ENCODE measurements at regions not wholly inside any gene's neighbourhood (a gene's known extent, or its start where the extent isn't known, plus 50 kb on each side); places are given as distances from the start of the nearest gene placed in this dataset.
A peak's percentile ranks its signal among the peaks of the same experiment; 100 is the strongest.

GRCh38 chr14:54316652-54317051 lies 80.2 kb upstream of the CDKN3 start:
- H3K27me3 ChIP-seq (ENCODE audit: insufficient read depth, low read length): no peaks in the 10 kb centered on the region
- no peak overlapping the region for H3K9ac ChIP-seq (ENCODE audit: low read depth, low read length)
- H3K4me1 ChIP-seq (ENCODE audit: insufficient read depth, low read length): no peaks in the 10 kb centered on the region; the same call in 1 of the 2 replicates
- no peak overlapping the region for H3K4me3 ChIP-seq (ENCODE audit: low read length)
- WGBS: 91% methylated on average over 10 of the region's 10 CpGs
- no peak overlapping the region for H3K27ac ChIP-seq (ENCODE audit: low read depth, low read length)
- H3K9me3 ChIP-seq (ENCODE audit: insufficient read depth, low read depth, low read length): no peaks in the 10 kb centered on the region
- H3K36me3 ChIP-seq (ENCODE audit: insufficient read depth, low read length): no peaks in the 10 kb centered on the region

- no peaks in the 10 kb centered on the region for H3K36me3 ChIP-seq (ENCODE audit: insufficient read depth, low read length)
- no peaks in the 10 kb centered on the region for H3K4me1 ChIP-seq (ENCODE audit: insufficient read depth, low read length)
- 89% methylated on average over 4 of the region's 4 CpGs for WGBS
- no peaks in the 10 kb centered on the region for H3K9me3 ChIP-seq (ENCODE audit: insufficient read depth, low read depth, low read length)
- H3K4me3 ChIP-seq (ENCODE audit: low read length): no peak overlapping the region
- no peaks in the 10 kb centered on the region for H3K27me3 ChIP-seq (ENCODE audit: insufficient read depth, low read length)
- no peak overlapping the region for H3K27ac ChIP-seq (ENCODE audit: low read depth, low read length)
- no peak overlapping the region for H3K9ac ChIP-seq (ENCODE audit: low read depth, low read length)
These were observed 79.4 kb upstream of the CDKN3 start for GRCh38 chr14:54317391-54317790.

DNA sequence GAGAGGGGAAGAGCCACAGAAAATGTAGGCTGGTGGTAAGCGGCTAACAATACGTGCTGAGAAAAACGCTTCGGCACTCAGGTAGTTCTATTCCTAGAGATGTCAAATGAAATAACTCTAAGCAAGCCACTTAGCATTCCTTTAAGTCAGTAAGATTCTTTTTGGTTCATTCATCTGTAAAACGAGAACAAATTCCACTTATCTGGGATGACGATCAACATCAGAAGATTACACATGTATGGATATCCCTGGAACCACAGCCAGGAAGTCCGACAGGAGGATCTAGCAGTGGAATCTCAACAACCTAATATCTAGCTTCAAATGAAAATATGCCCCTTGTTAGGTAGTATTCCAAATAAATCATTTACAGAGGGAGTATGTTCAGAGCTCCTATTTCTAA lies 74.6 kb upstream of the CDKN3 start:
- no peaks in the 10 kb centered on the region for H3K27me3 ChIP-seq (ENCODE audit: insufficient read depth, low read length)
- H3K4me1 ChIP-seq (ENCODE audit: insufficient read depth, low read length): no peaks in the 10 kb centered on the region
- no peak overlapping the region for H3K27ac ChIP-seq (ENCODE audit: low read depth, low read length)
- no peak overlapping the region for H3K9ac ChIP-seq (ENCODE audit: low read depth, low read length)
- 89% methylated on average over 7 of the region's 7 CpGs for WGBS
- no peak overlapping the region for H3K4me3 ChIP-seq (ENCODE audit: low read length)
- no peaks in the 10 kb centered on the region for H3K9me3 ChIP-seq (ENCODE audit: insufficient read depth, low read depth, low read length)
- no peaks in the 10 kb centered on the region for H3K36me3 ChIP-seq (ENCODE audit: insufficient read depth, low read length)

- Histone ChIP-seq H3K4me1 (ENCODE audit: insufficient read depth, low read length) (no peaks in the 10 kb centered on the region), H3K9me3 (ENCODE audit: insufficient read depth, low read depth, low read length) (no peaks in the 10 kb centered on the region), H3K27me3 (ENCODE audit: insufficient read depth, low read length) (no peaks in the 10 kb centered on the region), H3K36me3 (ENCODE audit: insufficient read depth, low read length) (no peaks in the 10 kb centered on the region), H3K4me3 (ENCODE audit: low read length) (no peak overlapping the region), H3K9ac (ENCODE audit: low read depth, low read length) (no peak overlapping the region), H3K27ac (ENCODE audit: low read depth, low read length) (no peak overlapping the region)
- 93% methylated on average over 5 of the region's 5 CpGs for WGBS
These were observed 74.0 kb upstream of the CDKN3 start for GRCh38 chr14:54322701-54323337.

GRCh38 chr14:54325766-54326165 lies 71.0 kb upstream of the CDKN3 start:
- H3K4me1 ChIP-seq (ENCODE audit: insufficient read depth, low read length): peaks cover 7% of the 10 kb centered on the region; the same call in 1 of the 2 replicates
- H3K27ac ChIP-seq (ENCODE audit: low read depth, low read length): no peak overlapping the region
- H3K36me3 ChIP-seq (ENCODE audit: insufficient read depth, low read length): no peaks in the 10 kb centered on the region
- H3K4me3 ChIP-seq (ENCODE audit: low read length): no peak overlapping the region
- H3K27me3 ChIP-seq (ENCODE audit: insufficient read depth, low read length): no peaks in the 10 kb centered on the region
- no peaks in the 10 kb centered on the region for H3K9me3 ChIP-seq (ENCODE audit: insufficient read depth, low read depth, low read length)
- 89% methylated on average over 1 of the region's 1 CpG for WGBS
- no peak overlapping the region for H3K9ac ChIP-seq (ENCODE audit: low read depth, low read length)

- Histone ChIP-seq H3K27ac (ENCODE audit: low read depth, low read length) (no peak overlapping the region), H3K4me3 (ENCODE audit: low read length) (no peak overlapping the region), H3K36me3 (ENCODE audit: insufficient read depth, low read length) (no peaks in the 10 kb centered on the region), H3K27me3 (ENCODE audit: insufficient read depth, low read length) (no peaks in the 10 kb centered on the region), H3K4me1 (ENCODE audit: insufficient read depth, low read length) (peaks cover 7% of the 10 kb centered on the region; the same call in 1 of the 2 replicates), H3K9ac (ENCODE audit: low read depth, low read length) (peak overlapping the region; percentile 16; the same call in 1 of the 2 replicates), H3K9me3 (ENCODE audit: insufficient read depth, low read depth, low read length) (no peaks in the 10 kb centered on the region)
- WGBS: 31% methylated on average over 11 of the region's 11 CpGs
These were observed 67.6 kb upstream of the CDKN3 start for GRCh38 chr14:54329082-54329695.

DNA sequence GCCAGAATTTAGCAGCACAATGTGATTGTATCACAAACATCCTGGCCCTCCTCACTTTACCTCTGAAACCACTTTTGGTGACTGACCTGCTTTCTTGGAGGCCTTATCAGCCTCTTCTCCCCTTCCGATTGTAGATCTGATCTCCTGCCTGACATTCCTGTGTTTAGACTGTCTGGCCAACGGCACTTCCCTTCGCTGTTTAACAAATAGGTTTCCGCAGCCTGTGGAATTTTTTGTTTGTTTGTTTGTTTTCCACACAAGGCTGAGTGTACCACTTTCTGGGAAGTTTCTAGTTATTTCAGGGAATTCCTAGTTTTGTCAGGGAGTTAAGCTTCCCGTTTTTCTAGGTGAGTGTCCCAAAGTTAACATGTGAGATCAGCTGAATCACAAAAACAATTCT lies 65.9 kb upstream of the CDKN3 start:
- H3K9ac ChIP-seq (ENCODE audit: low read depth, low read length): no peak overlapping the region
- no peak overlapping the region for H3K4me3 ChIP-seq (ENCODE audit: low read length)
- H3K27me3 ChIP-seq (ENCODE audit: insufficient read depth, low read length): no peaks in the 10 kb centered on the region
- H3K36me3 ChIP-seq (ENCODE audit: insufficient read depth, low read length): no peaks in the 10 kb centered on the region
- H3K27ac ChIP-seq (ENCODE audit: low read depth, low read length): no peak overlapping the region
- peaks cover 7% of the 10 kb centered on the region; the same call in 1 of the 2 replicates for H3K4me1 ChIP-seq (ENCODE audit: insufficient read depth, low read length)
- H3K9me3 ChIP-seq (ENCODE audit: insufficient read depth, low read depth, low read length): no peaks in the 10 kb centered on the region
- 81% methylated on average over 5 of the region's 5 CpGs for WGBS

DNA sequence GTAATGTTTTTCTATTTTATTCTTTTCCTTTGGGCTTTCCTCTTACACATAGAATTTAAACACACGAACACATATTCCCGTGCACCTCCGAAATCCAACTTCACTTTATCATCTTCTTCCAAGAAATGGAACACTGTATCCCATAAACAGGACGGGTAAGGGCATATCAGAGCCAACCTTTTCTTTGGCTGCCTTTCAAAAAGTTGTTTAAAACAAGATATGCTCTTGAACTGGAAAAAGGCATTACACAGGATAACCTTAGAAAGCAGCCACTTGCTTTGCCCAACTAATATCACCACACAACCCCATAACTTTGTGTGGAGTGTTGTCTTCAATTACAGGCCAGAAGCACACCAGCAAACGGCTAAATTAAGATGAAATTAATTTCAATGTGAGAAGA lies 65.3 kb upstream of the CDKN3 start:
- 82% methylated on average over 5 of the region's 5 CpGs for WGBS
- H3K27me3 ChIP-seq (ENCODE audit: insufficient read depth, low read length): no peaks in the 10 kb centered on the region
- H3K4me3 ChIP-seq (ENCODE audit: low read length): no peak overlapping the region
- H3K4me1 ChIP-seq (ENCODE audit: insufficient read depth, low read length): peaks cover 7% of the 10 kb centered on the region; the same call in 1 of the 2 replicates
- no peak overlapping the region for H3K27ac ChIP-seq (ENCODE audit: low read depth, low read length)
- no peak overlapping the region for H3K9ac ChIP-seq (ENCODE audit: low read depth, low read length)
- no peaks in the 10 kb centered on the region for H3K36me3 ChIP-seq (ENCODE audit: insufficient read depth, low read length)
- no peaks in the 10 kb centered on the region for H3K9me3 ChIP-seq (ENCODE audit: insufficient read depth, low read depth, low read length)

- Histone ChIP-seq H3K36me3 (ENCODE audit: insufficient read depth, low read length) (no peaks in the 10 kb centered on the region), H3K9ac (ENCODE audit: low read depth, low read length) (no peak overlapping the region), H3K4me3 (ENCODE audit: low read length) (no peak overlapping the region), H3K27ac (ENCODE audit: low read depth, low read length) (no peak overlapping the region), H3K4me1 (ENCODE audit: insufficient read depth, low read length) (peaks cover 13% of the 10 kb centered on the region; the same call in 1 of the 2 replicates), H3K9me3 (ENCODE audit: insufficient read depth, low read depth, low read length) (no peaks in the 10 kb centered on the region), H3K27me3 (ENCODE audit: insufficient read depth, low read length) (no peaks in the 10 kb centered on the region)
- 94% methylated on average over 6 of the region's 6 CpGs for WGBS
These were observed 64.3 kb upstream of the CDKN3 start for GRCh38 chr14:54332490-54332889.

DNA sequence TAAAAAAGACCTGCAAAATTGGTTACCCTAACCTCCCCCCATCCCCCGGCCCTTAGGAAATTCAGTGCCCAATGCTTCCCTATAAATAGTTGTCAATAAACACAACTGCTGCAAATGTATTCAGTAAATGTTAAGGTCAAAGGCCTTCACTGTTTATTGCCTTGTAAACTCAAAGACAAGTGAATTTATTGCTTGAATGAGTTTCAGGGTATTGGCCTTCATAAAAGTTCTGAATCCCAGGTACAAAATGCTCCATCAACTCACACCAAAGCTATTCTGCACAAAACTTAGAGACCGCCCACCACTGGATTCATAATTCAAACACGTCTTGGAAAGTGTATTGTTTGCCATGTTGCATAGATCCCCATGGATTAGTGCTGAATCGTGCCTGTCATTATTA lies 63.3 kb upstream of the CDKN3 start:
- Histone ChIP-seq H3K4me3 (ENCODE audit: low read length) (no peak overlapping the region), H3K4me1 (ENCODE audit: insufficient read depth, low read length) (peaks cover 23% of the 10 kb centered on the region), H3K36me3 (ENCODE audit: insufficient read depth, low read length) (no peaks in the 10 kb centered on the region), H3K27ac (ENCODE audit: low read depth, low read length) (no peak overlapping the region), H3K9ac (ENCODE audit: low read depth, low read length) (no peak overlapping the region), H3K27me3 (ENCODE audit: insufficient read depth, low read length) (no peaks in the 10 kb centered on the region), H3K9me3 (ENCODE audit: insufficient read depth, low read depth, low read length) (no peaks in the 10 kb centered on the region)
- 95% methylated on average over 4 of the region's 4 CpGs for WGBS

DNA sequence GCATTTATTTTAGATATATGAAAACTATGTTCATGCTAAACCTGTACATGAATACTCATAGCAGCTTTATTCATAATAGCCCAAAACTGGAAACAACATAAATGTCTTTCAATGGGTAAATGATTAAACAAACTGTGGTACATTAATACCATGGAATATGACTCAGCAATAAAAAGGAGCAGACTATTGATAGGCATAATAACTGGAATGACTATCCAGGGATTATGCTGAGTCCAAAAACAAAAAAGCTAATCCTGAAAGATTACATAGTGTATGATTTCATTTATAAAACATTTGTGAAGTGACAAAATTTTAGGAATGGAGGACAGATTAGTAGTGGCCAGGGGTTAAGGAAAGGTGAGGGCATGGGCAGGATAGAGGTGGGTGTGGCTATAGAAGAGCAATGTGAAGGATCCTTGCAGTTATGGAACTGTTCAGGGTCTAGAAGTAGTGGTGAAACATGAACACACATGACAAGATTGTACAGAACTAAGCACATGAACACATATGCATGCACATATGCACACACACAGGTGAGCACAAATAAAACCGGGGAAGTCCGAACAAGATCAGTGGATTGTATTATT lies 61.1 kb upstream of the CDKN3 start:
- 100% methylated on average over 2 of the region's 2 CpGs for WGBS
- no peaks in the 10 kb centered on the region for H3K27me3 ChIP-seq (ENCODE audit: insufficient read depth, low read length)
- no peak overlapping the region for H3K9ac ChIP-seq (ENCODE audit: low read depth, low read length)
- peaks cover 29% of the 10 kb centered on the region for H3K4me1 ChIP-seq (ENCODE audit: insufficient read depth, low read length)
- no peaks in the 10 kb centered on the region for H3K36me3 ChIP-seq (ENCODE audit: insufficient read depth, low read length)
- H3K27ac ChIP-seq (ENCODE audit: low read depth, low read length): no peak overlapping the region
- H3K9me3 ChIP-seq (ENCODE audit: insufficient read depth, low read depth, low read length): no peaks in the 10 kb centered on the region
- no peak overlapping the region for H3K4me3 ChIP-seq (ENCODE audit: low read length)

Measured in HUES64 (cell line).